Omental fat pad (tissue), 3 donors: ENCODE measurements at regions not wholly inside any gene's neighbourhood (a gene's known extent, or its start where the extent isn't known, plus 50 kb on each side); places are given as distances from the start of the nearest gene placed in this dataset.

Experiments used
- ATAC-seq: fragments of 150-250 bp; one replicate; pipeline ENCODE4 v1.9.1; 2016; ENCODE audit warnings: mild to moderate bottlenecking, moderate library complexity; ENCODE audit not compliant: low FRiP score
- DNase-seq: peaks from one replicate; pipeline ENCODE4 v3.0.0-alpha.2; 2019; ENCODE audit warnings: low spot score
- TF ChIP-seq, protein P1 (sequence below), 3 donors: fragments of 450-650 bp; IDR thresholded peaks; one replicate each; pipeline ENCODE4 v1.5.1; 2016 to 2017; ENCODE audit warnings: antibody characterized with exemption in 3 of 3, mild to moderate bottlenecking in 3 of 3, moderate library complexity in 2 of 3

- no peak for DNase-seq
- no peak for ATAC-seq
- TF ChIP-seq, protein P1, sequence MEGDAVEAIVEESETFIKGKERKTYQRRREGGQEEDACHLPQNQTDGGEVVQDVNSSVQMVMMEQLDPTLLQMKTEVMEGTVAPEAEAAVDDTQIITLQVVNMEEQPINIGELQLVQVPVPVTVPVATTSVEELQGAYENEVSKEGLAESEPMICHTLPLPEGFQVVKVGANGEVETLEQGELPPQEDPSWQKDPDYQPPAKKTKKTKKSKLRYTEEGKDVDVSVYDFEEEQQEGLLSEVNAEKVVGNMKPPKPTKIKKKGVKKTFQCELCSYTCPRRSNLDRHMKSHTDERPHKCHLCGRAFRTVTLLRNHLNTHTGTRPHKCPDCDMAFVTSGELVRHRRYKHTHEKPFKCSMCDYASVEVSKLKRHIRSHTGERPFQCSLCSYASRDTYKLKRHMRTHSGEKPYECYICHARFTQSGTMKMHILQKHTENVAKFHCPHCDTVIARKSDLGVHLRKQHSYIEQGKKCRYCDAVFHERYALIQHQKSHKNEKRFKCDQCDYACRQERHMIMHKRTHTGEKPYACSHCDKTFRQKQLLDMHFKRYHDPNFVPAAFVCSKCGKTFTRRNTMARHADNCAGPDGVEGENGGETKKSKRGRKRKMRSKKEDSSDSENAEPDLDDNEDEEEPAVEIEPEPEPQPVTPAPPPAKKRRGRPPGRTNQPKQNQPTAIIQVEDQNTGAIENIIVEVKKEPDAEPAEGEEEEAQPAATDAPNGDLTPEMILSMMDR (IDR thresholded peaks at IDR 0.05): no peak
Observed at GRCh38 chr20:41996951-41997350, 378.8 kb upstream of the CHD6 start.

- TF ChIP-seq, protein P1 (IDR thresholded peaks at IDR 0.05): no peak
- DNase-seq (no peak), ATAC-seq (no peak)
Observed at GRCh38 chr20:41992481-41992880, 374.3 kb upstream of the CHD6 start.

DNA sequence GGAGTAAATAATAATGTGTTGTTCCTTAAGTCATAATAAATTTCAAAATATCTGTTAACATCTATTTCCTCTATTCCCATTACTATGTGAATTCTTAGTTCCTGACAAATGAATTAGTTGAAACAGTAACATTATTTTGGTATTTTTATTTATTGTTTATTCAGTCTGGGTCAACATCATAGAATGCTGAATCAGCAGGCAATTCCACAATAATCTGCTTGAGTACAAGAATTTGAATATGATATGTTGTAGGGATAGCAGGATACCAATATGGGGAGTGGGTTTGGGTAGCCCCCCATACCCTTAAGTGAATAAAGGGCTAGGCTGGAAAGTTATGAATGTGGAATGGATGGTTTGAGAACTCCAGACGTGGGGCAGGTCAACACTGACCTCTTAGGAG lies 373.2 kb upstream of the CHD6 start:
- ATAC-seq (no peak), DNase-seq (no peak)
- TF ChIP-seq, protein P1 (IDR thresholded peaks at IDR 0.05): no peak

- ATAC-seq (no peak), DNase-seq (no peak)
- TF ChIP-seq, protein P1 (IDR thresholded peaks at IDR 0.05): no peak
Observed at GRCh38 chr20:41989935-41990635, 371.9 kb upstream of the CHD6 start.

DNA sequence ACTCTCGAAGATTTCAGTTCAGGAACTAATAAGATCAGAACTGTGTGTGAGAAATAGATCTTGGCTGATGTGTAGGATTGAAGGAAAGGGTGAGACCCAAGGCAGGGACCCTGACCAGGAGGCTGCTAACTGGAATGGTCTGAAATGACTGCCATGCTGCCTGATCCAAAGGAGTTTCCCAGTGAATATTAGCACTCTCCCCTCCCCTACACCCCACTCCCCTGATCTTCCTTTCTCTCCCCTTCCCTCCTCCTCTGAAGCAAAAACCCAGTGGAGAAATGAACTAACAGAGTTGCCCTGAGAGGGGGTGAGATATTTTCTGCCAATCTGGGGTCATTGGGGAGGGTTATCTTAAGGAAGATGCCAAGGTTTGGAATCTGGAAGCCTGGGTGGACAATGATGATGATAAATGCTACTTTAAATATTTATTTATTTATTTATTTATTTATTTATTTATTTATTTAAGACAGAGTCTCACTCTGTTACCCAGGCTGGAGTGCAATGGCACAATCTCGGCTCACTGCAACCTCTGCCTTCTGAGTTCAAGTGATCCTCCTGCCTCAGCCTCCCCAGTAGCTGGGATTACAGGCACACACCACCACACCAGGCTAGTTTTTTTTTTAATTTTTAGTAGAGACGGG lies 371.0 kb upstream of the CHD6 start:
- DNase-seq (no peak), ATAC-seq (no peak)
- TF ChIP-seq, protein P1 (IDR thresholded peaks at IDR 0.05): no peak

DNA sequence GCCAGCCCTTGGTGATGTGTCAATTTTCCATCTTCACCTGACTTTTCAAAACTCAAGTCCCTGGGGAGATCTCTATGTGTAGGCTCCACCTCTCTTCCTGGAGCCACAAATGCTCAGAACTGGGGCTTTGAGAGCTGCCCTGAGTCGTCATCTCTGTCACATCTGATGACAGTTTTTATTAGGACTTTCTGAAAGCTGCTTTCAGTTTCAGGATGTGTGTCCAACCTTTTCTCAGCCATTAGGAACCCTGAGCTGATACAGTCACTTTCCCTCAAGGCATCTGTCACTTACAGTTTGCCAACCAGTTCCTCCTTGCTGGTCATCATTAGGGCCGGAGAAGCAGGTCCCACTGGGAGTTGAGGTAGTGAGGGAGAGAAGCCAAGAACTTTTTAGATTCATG lies 365.9 kb upstream of the CHD6 start:
- TF ChIP-seq, protein P1 (IDR thresholded peaks at IDR 0.05): no peak
- no peak for ATAC-seq
- no peak for DNase-seq

DNA sequence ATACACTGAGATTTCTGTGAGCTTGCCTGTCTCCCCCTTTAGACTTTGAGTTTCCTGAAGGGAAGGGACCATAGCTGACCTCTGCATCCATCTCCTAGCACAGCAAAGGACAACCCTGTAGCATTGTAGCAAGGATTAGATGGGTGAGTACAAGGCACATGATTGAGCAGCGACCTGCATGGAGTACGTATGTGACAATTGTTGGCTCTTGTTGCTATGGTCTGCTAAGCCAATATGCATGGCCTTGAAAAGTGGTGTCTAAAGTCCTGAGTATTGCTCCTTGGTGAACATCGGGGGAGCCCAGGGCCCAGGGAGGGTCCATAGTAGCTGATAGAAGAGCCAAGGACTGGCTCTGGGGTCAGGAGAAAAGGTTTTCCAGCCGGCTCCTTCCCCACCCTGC lies 365.0 kb upstream of the CHD6 start:
- TF ChIP-seq, protein P1 (IDR thresholded peaks at IDR 0.05): no peak
- DNase-seq: no peak
- no peak for ATAC-seq
